C4-2B (cell line): ENCODE measurements at regions not wholly inside any gene's neighbourhood (a gene's known extent, or its start where the extent isn't known, plus 50 kb on each side); places are given as distances from the start of the nearest gene placed in this dataset.

Source experiments
- H3K27ac ChIP-seq: fragments of 450-650 bp; 2 replicates; pipeline ENCODE4 v1.5.1; 2017
- ZFX ChIP-seq: fragments of 450-650 bp; IDR thresholded peaks from 2 replicates; pipeline ENCODE4 v1.6.1; 2017
- TF ChIP-seq, protein P1 (sequence below): fragments of 450-650 bp; conservative IDR thresholded peaks from 2 replicates; pipeline ENCODE4 v1.5.1; 2017; ENCODE audit warnings: mild to moderate bottlenecking

GRCh38 chr7:106978425-106979420 lies 65.8 kb upstream of the PRKAR2B start:
- no peak overlapping the region for H3K27ac ChIP-seq
- TF ChIP-seq, protein P1, sequence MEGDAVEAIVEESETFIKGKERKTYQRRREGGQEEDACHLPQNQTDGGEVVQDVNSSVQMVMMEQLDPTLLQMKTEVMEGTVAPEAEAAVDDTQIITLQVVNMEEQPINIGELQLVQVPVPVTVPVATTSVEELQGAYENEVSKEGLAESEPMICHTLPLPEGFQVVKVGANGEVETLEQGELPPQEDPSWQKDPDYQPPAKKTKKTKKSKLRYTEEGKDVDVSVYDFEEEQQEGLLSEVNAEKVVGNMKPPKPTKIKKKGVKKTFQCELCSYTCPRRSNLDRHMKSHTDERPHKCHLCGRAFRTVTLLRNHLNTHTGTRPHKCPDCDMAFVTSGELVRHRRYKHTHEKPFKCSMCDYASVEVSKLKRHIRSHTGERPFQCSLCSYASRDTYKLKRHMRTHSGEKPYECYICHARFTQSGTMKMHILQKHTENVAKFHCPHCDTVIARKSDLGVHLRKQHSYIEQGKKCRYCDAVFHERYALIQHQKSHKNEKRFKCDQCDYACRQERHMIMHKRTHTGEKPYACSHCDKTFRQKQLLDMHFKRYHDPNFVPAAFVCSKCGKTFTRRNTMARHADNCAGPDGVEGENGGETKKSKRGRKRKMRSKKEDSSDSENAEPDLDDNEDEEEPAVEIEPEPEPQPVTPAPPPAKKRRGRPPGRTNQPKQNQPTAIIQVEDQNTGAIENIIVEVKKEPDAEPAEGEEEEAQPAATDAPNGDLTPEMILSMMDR: peak; percentile 17
- TF ChIP-seq ZFX: no peak

DNA sequence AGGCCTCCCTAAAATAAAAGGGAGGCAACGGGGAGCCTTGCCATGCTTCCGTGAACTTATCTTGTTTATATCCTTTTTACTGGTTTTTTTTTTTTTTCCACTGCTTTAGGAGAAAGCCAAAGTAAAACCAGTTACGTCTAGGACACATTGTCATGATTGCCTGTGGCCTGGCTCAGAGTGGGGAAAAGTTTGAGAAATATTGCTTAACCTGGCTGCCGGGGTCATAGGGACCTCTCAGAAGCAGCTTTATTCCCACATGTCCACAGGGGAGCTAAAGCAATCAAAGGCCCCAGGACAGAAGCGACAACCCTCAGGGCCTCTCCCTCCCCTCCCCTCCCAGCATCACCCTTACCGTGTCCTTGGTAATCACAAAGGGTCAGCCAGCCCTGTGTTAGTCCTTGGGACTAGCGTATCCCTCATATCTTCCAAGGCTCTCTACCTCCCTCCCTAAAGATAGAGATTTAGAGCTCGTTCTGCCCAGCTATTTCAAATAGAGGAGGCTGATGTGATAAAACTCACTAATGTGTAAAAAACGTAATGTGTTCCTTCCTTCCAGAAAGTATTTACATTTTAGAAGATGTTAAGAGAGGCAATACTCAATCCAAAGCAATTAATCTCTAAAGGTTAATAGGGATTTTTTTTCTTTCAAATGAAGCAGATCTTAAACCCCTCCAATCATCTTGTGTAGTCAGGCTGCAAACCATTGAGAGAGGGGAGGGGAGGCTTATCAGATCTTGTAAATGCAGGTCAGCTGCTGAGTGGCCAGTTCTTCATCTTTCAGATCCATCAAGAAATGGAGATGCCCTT lies 64.8 kb upstream of the PRKAR2B start:
- no peak for TF ChIP-seq ZFX
- TF ChIP-seq, protein P1: no peak
- H3K27ac ChIP-seq: no peak overlapping the region

DNA sequence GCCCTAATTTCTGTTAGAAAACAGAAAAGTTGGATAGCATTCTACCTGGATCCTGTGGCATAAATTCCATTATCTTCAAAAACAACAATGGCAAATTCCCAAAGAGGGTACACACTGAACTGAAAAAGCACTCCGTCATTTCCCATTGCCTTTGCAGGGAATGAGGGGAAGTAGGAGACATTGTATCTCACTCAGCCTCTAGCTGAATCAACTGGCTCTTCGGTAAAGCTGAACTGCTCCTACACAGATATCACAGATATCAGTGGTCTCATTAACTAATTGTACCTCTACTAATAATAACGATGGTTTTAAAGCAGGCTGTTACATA lies 64.2 kb upstream of the PRKAR2B start:
- no peak overlapping the region for H3K27ac ChIP-seq
- TF ChIP-seq ZFX: no peak
- TF ChIP-seq, protein P1: no peak

DNA sequence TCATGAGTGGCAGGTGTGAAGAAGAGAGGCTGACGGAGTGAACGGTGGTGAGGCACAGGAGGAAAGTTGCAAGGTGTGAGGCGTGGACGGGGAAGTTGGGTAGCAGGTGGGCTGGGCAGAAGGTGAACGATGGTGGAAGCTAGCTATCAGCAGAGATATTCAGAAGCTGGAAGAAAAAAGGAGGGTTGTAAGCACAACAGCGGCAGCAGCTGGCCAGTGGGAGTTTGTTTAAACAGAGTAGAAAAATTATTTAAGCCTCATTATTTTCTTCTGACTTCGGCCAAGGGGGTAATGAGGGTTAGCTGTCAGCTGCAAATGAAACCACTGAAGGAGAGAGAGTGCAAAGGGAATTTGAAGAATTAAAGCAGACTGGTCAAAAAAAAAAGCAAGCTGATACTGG lies 62.1 kb upstream of the PRKAR2B start:
- no peak overlapping the region for H3K27ac ChIP-seq
- no peak for TF ChIP-seq ZFX
- TF ChIP-seq, protein P1: no peak

DNA sequence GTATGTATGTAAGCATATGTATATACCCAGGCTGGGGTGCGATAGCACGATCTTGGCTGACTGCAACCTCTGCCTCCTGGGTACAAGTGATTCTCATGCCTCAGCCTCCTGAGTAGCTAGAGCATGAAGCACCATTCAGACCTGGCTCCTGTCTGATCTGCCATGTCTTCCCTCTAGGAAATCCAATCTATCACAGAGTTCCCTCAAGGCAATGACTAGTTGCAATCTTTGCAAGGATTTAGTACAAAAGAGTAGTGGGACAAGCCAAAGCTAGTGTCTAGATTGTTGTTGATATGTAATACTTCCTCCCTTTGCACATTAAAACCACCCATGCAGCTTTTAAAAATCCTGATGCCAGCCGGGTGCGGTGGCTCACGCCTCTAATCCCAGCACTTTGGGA lies 60.5 kb upstream of the PRKAR2B start:
- TF ChIP-seq, protein P1: no peak
- no peak for TF ChIP-seq ZFX

DNA sequence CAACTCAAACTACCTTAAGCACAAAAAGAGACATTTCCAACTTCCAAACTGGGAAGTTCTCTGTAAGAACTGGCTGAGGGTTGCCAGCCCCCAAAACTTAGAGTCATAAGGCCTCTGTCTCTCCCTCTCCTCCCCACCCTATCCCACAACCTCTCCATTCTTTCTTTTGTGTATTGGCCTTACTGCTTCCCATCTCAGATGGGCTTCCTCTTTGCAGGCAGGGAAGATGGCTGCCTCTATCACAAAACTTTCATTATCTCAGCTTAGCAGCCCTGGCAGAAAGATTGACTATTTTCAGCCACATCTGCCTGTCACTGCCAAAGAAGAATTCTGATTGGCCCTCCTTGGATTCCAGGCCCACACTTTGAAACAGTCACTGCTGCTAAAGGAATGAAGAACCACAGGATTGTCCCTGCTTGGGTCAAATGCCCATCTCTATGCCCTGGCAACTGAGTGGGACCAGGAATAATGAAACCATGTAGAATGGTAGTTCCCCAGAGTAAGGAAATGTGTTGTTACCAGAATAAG lies 58.0 kb upstream of the PRKAR2B start:
- no peak for TF ChIP-seq ZFX
- TF ChIP-seq, protein P1: no peak
- no peak overlapping the region for H3K27ac ChIP-seq

More for the DNA sequence above, 60.5 kb upstream of the PRKAR2B start:
- H3K27ac ChIP-seq: no peak overlapping the region
